Peyer's patch (tissue), 4 donors: ENCODE measurements at regions not wholly inside any gene's neighbourhood (a gene's known extent, or its start where the extent isn't known, plus 50 kb on each side); places are given as distances from the start of the nearest gene placed in this dataset.

Experiments used
- DNase-seq, 3 donors: peaks; one replicate each; pipeline ENCODE4 v3.0.0-alpha.2; 2017 to 2019
- H3K27ac ChIP-seq, 4 donors: fragments of 200-600 bp; sonication (generic); one replicate each; pipeline ENCODE4 v1.5.1; 2016 to 2019
- H3K27me3 ChIP-seq, 2 donors: fragments of 200-600 bp; sonication (generic); one replicate each; pipeline ENCODE4 v1.5.1; 2019
- H3K36me3 ChIP-seq, 3 donors: fragments of 200-600 bp; sonication (generic); one replicate each; pipeline ENCODE4 v1.5.1; 2016 to 2019
- H3K4me1 ChIP-seq, 4 donors: fragments of 200-600 bp; sonication (generic); one replicate each; pipeline ENCODE4 v1.5.1; 2016 to 2019
- H3K4me3 ChIP-seq, 4 donors: fragments of 200-600 bp; sonication (generic); 1 replicate in 3 of 4; 2 replicates in 1 of 4; pipeline ENCODE4 v1.5.1; 2016 to 2019; ENCODE audit warnings: mild to moderate bottlenecking in 1 of 4
- H3K9me3 ChIP-seq, 4 donors: fragments of 200-600 bp; sonication (generic); one replicate each; pipeline ENCODE4 v1.5.1; 2016 to 2019; ENCODE audit warnings: mild to moderate bottlenecking in 1 of 4
- POLR2A ChIP-seq, 2 donors: fragments of 450-650 bp; IDR thresholded peaks; one replicate each; pipeline ENCODE4 v1.5.1; 2017; ENCODE audit warnings: antibody characterized with exemption in 2 of 2, mild to moderate bottlenecking in 2 of 2, moderate library complexity in 2 of 2
- TF ChIP-seq, protein P1 (sequence below), 6 experiments: fragments of 450-650 bp in 4 of 6; fragments of 200-600 bp in 2 of 6; sonication (generic) in 1 of 6; IDR thresholded peaks; one replicate each; pipeline ENCODE4 v1.5.1; 2017 to 2019; ENCODE audit warnings: antibody characterized with exemption in 6 of 6, mild to moderate bottlenecking in 3 of 6, moderate library complexity in 1 of 6

DNA sequence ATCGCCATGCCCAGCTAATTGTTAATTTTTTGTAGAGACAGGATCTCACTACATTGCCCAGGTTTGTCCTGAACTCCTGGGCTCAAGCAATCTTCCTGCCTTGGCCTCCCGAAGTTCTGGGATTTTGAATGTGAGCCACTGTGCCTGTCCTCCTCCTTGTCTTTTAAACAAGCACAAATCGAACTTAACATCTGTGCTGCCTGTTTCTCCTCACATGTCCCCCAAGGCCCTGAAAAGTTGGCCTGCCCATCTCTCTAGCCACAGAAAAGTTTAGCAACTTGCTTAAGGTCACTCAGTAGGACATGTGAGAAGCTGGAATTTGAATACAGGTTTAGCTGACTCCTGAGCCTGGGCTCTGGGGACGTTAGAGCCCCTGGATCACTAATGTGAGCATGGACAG is 115.7 kb upstream of the KCNG1 start:
- Histone ChIP-seq H3K4me1 (peaks cover 0 to 10% (median 3%) of the 10 kb centered on the region in 4 donors), H3K36me3 (no peaks in the 10 kb centered on the region), H3K9me3 (no peaks in the 10 kb centered on the region), H3K4me3 (no peak overlapping the region), H3K27me3 (no peaks in the 10 kb centered on the region), H3K27ac (no peak overlapping the region)
- peak in 1 of 3 donors; percentile 23 for DNase-seq
- TF ChIP-seq POLR2A (IDR thresholded peaks at IDR 0.05) = no peak
- TF ChIP-seq, protein P1, sequence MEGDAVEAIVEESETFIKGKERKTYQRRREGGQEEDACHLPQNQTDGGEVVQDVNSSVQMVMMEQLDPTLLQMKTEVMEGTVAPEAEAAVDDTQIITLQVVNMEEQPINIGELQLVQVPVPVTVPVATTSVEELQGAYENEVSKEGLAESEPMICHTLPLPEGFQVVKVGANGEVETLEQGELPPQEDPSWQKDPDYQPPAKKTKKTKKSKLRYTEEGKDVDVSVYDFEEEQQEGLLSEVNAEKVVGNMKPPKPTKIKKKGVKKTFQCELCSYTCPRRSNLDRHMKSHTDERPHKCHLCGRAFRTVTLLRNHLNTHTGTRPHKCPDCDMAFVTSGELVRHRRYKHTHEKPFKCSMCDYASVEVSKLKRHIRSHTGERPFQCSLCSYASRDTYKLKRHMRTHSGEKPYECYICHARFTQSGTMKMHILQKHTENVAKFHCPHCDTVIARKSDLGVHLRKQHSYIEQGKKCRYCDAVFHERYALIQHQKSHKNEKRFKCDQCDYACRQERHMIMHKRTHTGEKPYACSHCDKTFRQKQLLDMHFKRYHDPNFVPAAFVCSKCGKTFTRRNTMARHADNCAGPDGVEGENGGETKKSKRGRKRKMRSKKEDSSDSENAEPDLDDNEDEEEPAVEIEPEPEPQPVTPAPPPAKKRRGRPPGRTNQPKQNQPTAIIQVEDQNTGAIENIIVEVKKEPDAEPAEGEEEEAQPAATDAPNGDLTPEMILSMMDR (IDR thresholded peaks at IDR 0.05) = no peak

DNA sequence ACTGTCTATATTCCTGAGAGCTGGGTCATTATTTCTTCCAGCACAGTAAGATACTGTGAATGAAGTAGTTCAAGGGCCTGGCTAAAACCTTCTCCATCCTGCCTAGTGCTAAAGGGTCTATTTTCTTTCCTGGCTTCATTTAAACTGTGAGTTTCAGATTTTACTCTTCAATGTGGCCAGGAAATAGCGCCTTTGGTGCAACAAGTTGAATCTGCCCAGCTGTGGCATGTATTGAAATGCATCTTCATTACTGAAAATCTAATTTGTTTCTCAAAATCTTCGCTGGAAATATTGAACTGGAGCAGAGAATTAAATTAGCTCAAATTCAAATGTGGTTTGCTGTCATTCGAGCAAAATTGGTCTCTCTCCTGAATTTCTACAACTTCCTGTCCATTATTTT is 114.6 kb upstream of the KCNG1 start:
- H3K27ac ChIP-seq = no peak overlapping the region
- no peak overlapping the region for H3K4me3 ChIP-seq
- TF ChIP-seq, protein P1 (IDR thresholded peaks at IDR 0.05) = no peak
- TF ChIP-seq POLR2A (IDR thresholded peaks at IDR 0.05) = no peak
- DNase-seq = no peak
- H3K27me3 ChIP-seq = no peaks in the 10 kb centered on the region
- no peaks in the 10 kb centered on the region for H3K9me3 ChIP-seq
- no peaks in the 10 kb centered on the region for H3K36me3 ChIP-seq
- H3K4me1 ChIP-seq = peaks cover 0 to 17% (median 3%) of the 10 kb centered on the region in 4 donors

DNA sequence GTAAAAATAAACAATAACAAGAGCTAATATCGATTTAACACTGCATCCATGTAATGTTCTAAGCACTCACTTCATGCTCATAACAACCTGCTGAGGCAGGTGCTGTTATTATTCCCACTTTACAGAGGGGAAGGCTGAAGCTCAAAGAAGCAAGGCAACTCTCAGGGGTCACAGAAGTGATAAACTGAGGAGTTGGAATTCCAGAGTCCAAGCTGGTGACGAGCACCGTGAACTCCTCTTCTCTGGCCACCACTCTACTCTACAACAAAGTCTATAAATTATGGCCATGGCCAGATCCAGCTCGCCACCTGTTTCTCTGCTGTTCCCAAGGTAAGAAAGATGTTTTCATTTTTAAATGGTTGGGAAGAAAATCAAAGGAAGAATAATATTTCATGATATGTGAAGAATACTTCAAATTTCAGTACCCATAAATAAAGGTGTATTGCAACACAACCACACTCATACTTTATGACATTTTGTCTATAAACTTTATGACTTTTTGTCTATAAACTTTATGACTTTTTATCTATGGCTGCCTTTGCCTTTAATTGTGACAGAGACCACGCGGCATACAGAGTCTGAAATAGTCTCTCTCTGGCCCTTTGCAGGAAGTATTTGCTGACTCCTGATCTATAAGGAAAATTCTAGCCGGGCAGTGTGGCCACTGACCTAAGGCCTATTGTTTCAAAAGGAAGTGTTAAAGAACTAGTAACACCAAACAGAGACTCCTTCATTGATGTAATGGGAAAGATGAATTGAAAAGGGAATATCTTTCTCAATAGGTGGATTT is 113.2 kb upstream of the KCNG1 start:
- Histone ChIP-seq H3K9me3 (no peaks in the 10 kb centered on the region), H3K27me3 (no peaks in the 10 kb centered on the region), H3K4me1 (peaks cover 0 to 22% (median 3%) of the 10 kb centered on the region in 4 donors), H3K36me3 (no peaks in the 10 kb centered on the region), H3K4me3 (peak overlapping the region in 1 of 4 donors; percentile 9), H3K27ac (peak overlapping the region in 3 of 4 donors; percentile 57 to 85 (median 80))
- peak in 1 of 3 donors; percentile 79 for DNase-seq
- no peak for TF ChIP-seq POLR2A (IDR thresholded peaks at IDR 0.05)
- TF ChIP-seq, protein P1 (IDR thresholded peaks at IDR 0.05) = no peak

DNA sequence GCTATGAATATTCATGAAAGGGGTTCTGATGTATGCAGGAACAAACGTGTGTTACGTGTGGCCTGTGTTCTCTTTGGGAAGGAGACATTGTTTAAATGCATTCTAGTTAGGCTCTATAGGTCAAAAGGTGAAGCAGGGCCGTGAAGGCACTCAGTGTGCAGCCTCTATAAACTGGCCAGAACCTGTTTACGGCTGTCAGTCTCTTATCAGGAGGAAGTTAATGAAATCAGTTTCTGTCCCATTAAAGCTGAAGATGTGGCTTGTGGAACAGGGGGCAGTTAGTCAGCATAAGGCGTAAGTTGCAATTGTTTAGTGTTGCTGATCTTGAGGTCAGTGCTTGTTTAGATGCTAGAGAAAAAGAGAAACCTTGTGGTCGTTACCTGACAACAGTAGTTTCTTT is 111.5 kb upstream of the KCNG1 start:
- Histone ChIP-seq H3K9me3 (no peaks in the 10 kb centered on the region), H3K4me1 (peaks cover 0 to 22% (median 3%) of the 10 kb centered on the region in 4 donors), H3K27ac (peak overlapping the region in 3 of 4 donors; percentile 11 to 80 (median 50)), H3K4me3 (no peak overlapping the region), H3K27me3 (no peaks in the 10 kb centered on the region), H3K36me3 (no peaks in the 10 kb centered on the region)
- peak in 1 of 3 donors; percentile 46 for DNase-seq
- TF ChIP-seq, protein P1 (IDR thresholded peaks at IDR 0.05) = no peak
- TF ChIP-seq POLR2A (IDR thresholded peaks at IDR 0.05) = no peak

DNA sequence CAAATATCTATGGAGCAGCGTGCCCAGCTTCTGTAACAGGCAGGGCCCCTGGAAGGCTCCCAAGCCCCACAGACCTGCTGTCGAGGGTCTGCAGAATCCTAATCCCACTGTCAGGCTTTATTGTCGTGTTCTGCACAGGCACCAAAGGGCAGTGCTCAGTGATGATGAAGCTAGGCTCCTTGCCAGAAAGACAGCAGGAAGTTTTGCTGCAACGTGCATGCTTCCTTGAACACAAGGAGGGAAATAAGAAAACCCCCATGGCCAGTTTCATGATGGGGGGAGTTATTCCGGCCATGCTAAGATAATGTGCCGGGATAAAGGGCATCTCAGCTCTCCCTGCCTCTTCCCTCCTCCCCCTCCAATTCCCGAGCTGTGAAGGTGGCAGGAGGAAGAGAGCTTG is 109.4 kb upstream of the KCNG1 start:
- Histone ChIP-seq H3K4me1 (peaks cover 0 to 32% (median 3%) of the 10 kb centered on the region in 4 donors), H3K36me3 (no peaks in the 10 kb centered on the region), H3K27me3 (no peaks in the 10 kb centered on the region), H3K9me3 (no peaks in the 10 kb centered on the region), H3K4me3 (no peak overlapping the region), H3K27ac (peak overlapping the region in 2 of 4 donors; percentile 49 to 61)
- DNase-seq = peak in 2 of 3 donors; percentile 60 to 63
- TF ChIP-seq, protein P1 (IDR thresholded peaks at IDR 0.05) = no peak
- no peak for TF ChIP-seq POLR2A (IDR thresholded peaks at IDR 0.05)
